ENCODE measurements at regions not wholly inside any gene's neighbourhood (a gene's known extent, or its start where the extent isn't known, plus 50 kb on each side); places are given as distances from the start of the nearest gene placed in this dataset.

GRCh38 chr6:66068033-66068432, 361.0 kb upstream of the EYS start (continued):
- TF ChIP-seq SKIL (IDR thresholded peaks at IDR 0.05; ENCODE audit: low read depth, poor library complexity, severe bottlenecking) (no peak), CBX3 (IDR thresholded peaks at IDR 0.05; ENCODE audit: borderline replicate concordance, low read depth) (no peak), PAX8 (IDR thresholded peaks at IDR 0.05) (no peak), CREM (IDR thresholded peaks at IDR 0.05; ENCODE audit: low read depth) (no peak), E4F1 (IDR thresholded peaks at IDR 0.05; ENCODE audit: borderline replicate concordance, partially characterized antibody) (no peak), MYB (IDR thresholded peaks at IDR 0.05; ENCODE audit: borderline replicate concordance, low read depth, low read length) (no peak), SMAD1 (IDR thresholded peaks at IDR 0.05; ENCODE audit: low read depth, partially characterized antibody) (no peak), NFIC (IDR thresholded peaks at IDR 0.05; ENCODE audit: low read depth, low read length) (no peak), ZNF207 (IDR thresholded peaks at IDR 0.05; ENCODE audit: borderline replicate concordance) (no peak), EGR1 (IDR thresholded peaks at IDR 0.05; ENCODE audit: borderline replicate concordance in 1 of 2, low read depth in 2 of 2, low read length in 2 of 2) (no peak)
- TF ChIP-seq, protein P1, sequence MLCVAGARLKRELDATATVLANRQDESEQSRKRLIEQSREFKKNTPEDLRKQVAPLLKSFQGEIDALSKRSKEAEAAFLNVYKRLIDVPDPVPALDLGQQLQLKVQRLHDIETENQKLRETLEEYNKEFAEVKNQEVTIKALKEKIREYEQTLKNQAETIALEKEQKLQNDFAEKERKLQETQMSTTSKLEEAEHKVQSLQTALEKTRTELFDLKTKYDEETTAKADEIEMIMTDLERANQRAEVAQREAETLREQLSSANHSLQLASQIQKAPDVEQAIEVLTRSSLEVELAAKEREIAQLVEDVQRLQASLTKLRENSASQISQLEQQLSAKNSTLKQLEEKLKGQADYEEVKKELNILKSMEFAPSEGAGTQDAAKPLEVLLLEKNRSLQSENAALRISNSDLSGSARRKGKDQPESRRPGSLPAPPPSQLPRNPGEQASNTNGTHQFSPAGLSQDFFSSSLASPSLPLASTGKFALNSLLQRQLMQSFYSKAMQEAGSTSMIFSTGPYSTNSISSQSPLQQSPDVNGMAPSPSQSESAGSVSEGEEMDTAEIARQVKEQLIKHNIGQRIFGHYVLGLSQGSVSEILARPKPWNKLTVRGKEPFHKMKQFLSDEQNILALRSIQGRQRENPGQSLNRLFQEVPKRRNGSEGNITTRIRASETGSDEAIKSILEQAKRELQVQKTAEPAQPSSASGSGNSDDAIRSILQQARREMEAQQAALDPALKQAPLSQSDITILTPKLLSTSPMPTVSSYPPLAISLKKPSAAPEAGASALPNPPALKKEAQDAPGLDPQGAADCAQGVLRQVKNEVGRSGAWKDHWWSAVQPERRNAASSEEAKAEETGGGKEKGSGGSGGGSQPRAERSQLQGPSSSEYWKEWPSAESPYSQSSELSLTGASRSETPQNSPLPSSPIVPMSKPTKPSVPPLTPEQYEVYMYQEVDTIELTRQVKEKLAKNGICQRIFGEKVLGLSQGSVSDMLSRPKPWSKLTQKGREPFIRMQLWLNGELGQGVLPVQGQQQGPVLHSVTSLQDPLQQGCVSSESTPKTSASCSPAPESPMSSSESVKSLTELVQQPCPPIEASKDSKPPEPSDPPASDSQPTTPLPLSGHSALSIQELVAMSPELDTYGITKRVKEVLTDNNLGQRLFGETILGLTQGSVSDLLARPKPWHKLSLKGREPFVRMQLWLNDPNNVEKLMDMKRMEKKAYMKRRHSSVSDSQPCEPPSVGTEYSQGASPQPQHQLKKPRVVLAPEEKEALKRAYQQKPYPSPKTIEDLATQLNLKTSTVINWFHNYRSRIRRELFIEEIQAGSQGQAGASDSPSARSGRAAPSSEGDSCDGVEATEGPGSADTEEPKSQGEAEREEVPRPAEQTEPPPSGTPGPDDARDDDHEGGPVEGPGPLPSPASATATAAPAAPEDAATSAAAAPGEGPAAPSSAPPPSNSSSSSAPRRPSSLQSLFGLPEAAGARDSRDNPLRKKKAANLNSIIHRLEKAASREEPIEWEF (IDR thresholded peaks at IDR 0.05; ENCODE audit: insufficient replicate concordance, low read depth, low read length), result no peak
